HG03342 (cell line): ENCODE measurements at regions not wholly inside any gene's neighbourhood (a gene's known extent, or its start where the extent isn't known, plus 50 kb on each side); places are given as distances from the start of the nearest gene placed in this dataset.
"Not testable (repeated sequence)": the region's sequence is repeated elsewhere in the genome, so short reads cannot be mapped to it uniquely, and the experiment has no call there.

ENCODE experiments used
- ATAC-seq: cut with Tn5 transposase; IDR thresholded peaks from one replicate; pipeline ENCODE4 v1.9.1; 2021; ENCODE audit warnings: mild to moderate bottlenecking, moderate library complexity; ENCODE audit not compliant: unreplicated experiment

DNA sequence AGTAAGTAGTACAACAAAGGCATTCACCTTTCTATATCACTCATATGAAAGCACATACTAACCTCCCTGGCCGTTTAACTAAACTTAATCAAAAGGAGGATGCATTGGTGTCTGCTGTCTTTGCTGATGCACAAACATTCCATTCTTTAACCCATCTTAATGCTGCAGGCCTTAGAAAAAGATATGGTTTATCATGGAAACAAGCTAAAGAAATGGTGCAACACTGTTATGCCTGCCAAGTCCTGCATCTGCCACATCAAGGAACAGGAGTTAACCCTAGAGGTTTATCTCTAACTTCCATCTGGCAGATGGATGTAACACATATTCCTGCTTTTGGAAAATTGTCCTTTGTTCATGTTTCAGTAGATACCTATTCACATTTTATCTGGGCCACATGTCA, 296.5 kb upstream of the DKK2 start:
- not testable (repeated sequence) for ATAC-seq

DNA sequence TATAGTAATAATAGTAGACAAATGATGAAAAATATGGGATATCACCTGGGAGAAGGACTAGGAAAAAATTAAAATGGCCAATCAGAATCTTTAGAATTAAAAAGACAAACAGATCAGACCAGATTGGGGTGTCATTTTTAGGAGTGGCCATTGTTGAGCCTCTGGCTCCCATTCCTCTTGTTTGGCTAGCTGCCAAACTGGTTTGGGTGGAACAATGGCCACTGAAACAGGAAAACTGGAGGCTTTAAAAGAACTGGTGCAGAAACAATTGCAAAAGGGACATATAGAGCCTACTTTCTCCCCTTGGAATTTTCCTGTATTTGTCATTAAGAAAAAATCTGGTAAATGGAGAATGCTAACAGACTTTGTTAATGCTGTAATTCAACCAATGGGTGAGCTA, 294.8 kb upstream of the DKK2 start:
- no peak for ATAC-seq

DNA sequence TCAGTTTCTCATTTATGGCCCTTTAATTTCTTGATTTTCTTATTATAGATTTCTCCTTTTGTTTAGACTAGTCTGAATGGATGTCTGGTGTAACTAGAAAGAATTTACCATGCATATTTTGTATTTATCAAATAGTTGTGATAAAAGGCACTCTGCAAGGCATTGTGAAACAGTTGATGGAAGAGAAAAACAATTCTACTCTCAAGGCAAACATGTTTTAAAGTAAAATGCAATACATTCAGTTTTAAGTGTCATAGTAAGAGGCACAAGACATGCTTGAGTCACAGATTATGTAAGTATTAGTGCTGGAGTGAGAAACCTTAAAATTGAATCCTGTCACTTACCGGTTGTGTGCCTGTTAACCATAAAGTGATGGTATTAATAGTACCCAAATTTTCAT, 283.3 kb upstream of the DKK2 start:
- ATAC-seq, result no peak

DNA sequence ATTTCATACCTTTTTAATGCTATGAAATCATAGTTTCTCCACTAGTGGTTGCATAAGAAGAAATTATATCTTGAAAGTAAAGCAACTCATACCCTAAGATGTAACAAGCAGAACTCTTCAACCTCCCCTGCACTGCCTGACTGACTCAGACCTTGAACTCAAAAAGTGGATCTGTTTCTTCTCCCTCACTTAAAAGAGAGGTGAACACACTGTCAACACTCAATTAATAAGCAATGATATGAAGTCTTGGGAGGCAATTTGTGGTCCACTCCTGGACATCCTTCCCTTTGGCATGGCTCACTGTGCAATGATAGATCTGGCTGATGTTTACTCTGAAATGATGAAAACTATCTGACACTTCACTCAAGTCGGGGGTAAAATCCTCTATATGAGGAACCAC, 282.0 kb upstream of the DKK2 start:
- no peak for ATAC-seq

DNA sequence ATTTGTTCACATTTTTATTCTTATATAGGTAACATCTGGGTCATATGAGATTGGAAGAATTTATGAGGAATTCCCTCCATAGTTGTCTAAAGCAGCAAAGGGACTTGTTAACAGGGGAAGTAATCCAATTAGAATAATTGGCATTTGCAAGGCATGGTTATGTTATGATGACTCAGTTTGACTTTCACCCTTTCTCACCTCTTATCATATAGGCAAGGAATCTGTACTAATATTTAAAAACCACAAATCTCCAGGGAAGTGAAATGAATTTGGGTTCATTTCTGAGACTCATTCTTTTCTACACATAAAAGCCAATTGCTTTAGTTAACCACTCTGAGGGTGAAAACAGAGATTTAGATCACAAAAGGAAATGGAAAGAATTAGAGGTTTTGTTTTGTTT, 281.5 kb upstream of the DKK2 start:
- ATAC-seq, result no peak

DNA sequence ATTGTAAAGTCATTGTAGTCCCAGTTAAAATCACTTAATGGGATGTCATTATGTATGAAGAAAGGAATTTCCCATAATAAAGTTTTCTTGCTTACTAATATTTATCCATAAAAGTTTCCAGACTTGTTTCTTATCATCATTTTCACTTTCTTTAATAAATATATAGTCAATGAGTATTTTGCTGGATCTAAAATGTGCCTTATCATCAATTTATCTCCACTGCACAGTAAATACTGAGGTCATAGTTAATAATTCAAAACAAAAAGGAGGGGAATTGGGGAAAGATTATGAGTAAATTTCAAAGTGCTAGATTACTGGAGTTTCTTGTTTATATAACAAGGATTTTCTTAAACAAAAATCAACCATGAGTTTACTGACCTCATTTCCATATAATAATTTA, 279.5 kb upstream of the DKK2 start:
- ATAC-seq, result no peak

DNA sequence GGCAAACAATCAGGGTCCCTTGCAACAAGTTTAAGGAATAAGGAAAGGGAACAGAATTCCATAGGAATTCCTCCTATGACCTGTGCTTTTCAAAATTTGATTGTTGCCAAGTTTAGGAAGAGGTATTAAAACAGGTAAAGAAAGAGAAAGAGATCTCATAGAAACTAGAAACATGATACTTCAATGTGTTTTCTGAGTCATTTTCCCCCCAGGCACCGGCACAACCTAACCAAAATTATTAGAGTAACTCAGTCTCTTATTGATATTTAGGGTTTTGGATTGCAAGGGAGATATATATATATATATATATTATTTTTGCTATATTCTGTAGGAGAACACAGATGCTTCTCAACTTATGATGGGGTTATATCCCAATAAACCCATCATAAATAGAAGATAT, 278.0 kb upstream of the DKK2 start:
- no peak for ATAC-seq

DNA sequence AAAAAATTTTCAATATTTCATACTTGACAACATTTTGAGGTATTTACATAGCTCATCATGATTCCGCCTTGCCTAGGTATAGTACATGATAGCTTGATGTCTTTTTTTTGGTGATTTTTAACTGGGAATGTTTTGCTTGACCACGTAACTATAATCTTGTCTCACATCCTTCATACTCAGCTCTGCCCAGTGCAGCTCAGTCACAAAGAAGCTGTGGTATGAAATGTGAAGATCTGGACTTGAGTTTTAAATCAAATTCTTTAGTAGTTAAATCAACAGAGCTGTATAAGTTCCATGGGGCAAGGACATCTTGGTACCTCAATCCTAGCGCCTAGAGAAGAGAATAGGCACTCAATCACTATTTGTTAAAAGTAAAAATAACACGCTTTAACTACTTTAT, 276.3 kb upstream of the DKK2 start:
- no peak for ATAC-seq

DNA sequence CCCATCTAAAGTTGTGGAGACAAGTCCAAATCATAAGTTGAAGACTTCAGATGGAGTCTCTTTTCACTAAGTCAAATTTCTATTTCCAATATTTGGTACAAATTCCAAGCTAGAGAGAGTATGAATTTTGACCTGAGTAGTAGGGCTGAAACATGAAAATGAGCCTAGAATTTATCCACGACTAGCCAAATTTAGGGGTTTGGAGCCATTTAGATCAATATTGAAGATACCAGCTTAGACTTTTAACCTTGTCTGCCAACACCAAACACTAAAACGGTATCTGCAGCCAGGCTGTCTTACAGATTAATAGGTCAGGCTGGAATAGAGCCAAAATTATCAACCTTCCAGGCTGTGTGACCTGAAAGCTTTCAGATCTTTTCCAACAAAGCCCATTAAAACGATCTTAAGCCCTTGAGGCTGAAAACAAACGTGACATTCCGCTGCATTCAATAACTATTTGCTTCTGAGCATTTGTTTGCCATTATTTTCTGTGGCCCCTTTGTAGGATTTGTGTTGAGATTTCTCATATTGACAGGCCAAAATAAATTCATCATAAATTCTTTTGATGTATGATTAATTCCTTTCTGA, 268.7 kb upstream of the DKK2 start:
- ATAC-seq, result no peak

DNA sequence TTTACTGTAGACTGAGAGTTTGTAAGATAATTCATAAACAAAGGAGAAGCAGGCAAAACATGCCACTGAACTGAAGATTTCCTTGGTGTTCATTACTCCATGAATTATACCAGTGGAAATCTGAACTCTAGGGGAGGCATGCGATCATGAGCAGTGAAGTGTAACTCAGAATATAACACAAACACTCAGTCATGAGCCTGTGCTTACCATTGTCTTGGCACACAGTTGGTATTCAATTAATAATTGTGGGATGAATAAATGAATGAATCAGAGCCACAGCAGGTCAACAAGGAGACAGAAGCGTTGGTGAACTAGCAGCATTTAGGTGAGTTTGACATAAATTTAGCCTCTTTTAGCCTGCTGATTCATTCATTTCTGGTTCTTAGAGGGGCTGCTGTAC, 263.5 kb upstream of the DKK2 start:
- ATAC-seq, result no peak

DNA sequence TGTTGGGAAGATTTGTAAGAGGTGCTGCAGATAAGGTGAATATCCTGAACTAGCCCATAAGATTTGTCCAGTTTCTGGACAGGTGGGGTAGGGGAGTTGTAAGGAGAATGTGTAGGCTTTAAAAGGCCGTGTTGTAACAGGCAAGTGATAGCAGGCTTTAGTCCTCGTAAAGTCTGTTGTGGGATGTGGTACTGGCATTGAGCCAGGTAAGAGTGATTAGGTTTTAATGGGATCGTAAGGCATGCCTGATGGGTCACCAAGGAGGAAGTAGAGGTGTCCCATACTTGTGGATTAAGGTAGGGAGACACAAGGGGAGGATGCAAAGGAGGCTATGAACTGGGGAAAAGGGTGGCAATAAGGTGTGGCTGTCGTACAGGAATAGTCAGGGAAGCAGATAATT, 256.9 kb upstream of the DKK2 start:
- ATAC-seq, result no peak

DNA sequence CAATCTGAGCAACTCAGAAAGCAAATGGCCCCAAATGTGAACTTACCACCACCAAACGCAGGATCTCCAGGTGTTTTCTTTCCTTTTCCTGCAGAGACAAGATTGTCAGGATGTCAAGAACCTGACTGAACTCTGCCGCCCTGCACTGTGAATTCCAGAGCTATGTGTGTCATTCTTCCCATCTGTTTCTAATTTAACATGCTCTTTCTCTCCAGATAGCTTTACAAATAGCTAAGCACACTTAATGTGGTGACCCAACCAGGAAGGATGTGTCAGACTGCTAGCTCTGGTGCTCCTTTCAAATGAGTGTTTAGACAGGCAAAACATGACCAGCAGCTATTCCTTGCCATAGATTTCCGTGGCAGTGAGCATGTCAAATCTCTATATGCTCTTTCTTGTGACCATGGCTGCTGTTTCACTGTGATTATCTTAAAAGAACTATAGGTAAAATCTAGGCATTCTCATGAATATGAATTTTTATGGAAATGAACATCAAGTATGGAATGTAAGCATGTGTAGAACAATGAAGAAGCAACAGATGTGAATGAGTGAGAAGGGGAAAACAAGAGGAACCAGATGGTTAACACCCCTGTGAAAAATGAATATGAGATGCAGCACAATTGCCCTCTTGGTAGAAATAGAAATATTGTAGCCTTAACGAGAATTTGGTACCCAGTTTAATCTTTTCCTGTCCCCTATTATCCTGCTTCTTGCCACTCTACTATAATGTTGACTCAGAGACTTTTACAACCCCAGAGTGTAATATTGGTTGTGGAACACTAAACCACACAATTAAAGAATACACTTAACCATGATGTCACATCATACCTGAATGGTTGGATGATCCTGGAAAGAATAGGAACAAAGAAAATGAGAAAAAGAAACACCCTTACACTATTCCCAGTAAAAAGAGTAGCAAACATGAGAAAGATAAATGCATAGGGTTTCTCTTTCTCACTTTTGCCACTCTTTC, 247.8 kb upstream of the DKK2 start:
- ATAC-seq, result no peak

DNA sequence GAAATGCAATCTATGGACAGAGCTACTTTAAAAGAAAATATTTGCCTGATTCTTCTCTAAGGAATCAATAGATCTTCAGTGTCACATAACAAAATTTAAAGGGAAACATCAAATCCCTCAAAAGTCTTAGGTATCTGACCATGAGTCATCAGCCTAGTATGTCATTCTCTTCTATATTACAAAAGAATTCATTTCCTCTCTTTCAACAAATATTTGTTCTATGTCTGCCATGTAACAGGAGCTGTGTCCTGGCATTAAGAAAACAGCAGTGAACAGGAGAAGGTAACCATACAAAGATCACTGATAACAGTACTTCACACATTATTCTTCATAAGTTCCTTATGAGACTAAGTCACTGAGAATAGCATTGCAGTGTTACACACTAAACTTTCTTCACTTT, 243.6 kb upstream of the DKK2 start:
- no peak for ATAC-seq

DNA sequence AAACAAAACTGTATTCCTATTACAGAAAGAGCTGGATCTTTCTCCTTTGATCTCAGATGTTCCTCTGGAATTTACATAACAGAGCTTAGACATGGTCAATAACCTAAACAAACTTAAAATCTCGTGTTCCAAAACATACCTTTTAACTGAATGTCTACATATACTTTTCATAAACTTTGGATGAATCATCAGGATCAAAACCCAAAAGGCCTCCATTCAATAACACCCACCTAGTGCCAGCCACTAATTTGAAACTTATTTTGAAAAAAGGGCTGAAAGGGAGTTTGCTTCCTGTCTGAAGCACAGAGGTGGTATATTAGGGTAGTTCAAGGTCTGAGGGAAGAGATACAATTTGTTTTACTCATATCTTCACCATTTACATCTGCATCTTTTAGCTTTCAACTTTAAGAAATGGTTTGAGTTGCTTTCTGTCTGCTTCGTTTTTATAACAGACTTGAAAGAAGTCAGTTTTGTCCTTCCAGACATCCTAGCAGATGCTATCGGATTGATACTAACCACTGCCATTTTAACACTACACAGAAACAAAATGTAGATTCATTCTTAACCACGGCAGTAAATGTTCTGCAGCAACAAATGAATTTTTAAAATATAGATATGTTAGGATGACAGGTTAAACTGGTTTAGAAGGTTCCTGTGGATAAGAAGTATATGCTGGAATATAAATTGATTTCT, 242.8 kb upstream of the DKK2 start:
- no peak for ATAC-seq

DNA sequence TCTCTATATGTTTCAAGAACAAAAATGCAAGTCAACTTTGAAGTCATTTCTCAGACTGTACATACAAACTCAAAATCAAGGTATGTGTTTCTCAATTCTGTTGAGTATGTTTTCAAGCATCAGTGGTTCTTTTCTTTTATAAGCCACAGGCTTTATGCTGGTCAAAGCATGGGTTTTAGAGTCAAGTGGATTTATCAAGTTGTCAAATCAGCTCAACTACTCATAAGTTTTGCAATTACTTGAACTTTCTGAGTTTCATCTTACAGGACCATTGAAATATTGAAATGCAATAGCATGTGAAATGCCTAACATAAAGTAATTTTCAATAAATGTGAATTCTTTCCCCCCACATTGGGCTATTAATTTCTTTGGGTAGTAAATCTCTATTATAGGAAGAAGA, 239.9 kb upstream of the DKK2 start:
- no peak for ATAC-seq

DNA sequence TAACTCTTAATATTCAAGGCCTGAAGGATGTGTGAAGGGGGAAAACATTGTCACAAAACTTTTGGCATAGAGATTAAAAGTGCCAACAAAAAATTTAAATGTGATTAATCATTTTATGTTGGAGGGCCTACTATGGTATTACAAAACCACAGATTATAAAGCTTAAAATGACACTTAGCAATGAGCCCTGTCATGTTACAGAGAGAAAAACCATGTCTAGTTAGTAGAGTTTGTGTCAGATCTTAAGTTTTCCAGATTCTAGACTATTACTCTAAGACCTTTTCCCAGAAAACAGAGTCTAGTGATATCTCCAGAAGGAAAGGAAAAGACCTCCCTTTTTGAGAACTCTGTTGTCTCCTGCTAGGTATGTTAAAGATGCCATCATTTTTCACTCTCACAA, 239.1 kb upstream of the DKK2 start:
- no peak for ATAC-seq

DNA sequence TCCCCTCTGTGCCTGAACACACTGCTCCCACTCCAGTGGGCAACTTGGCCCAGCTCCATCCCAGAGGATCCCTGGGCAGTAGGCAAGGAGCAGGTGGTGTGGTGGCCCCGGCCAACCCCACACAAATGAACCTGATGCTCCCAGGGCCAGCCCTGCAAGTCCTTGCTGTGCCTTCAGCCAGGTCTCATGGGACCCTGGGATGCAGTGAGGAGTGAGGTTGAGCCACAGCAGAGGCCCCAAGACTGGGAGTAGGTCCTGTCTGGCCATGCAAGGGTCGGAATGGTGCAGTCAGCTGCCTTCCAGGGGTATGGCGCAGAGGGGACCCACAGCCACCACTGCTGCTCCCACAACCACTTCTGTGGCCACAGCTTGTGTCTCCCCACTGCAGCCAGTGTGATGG, 234.5 kb upstream of the DKK2 start:
- no peak for ATAC-seq

DNA sequence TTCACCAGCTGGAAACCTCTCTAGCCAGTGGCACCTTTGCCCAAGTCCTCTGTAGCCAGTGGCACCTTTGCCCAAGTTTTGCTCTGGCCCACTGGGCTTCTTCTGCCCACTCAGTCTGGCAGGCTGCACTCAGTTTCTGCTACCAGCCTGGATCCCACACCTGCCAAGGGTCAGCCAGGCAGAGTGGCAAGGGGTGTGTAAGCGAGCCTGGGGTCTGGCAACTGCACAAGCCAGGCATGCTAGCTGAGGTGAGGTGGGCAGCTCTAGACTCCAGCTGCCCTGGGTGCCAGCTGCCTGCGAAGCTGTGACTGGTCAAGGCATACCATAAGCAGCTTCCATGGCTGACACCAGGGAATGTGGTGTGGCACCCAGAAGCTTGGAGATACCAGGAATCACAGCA, 233.1 kb upstream of the DKK2 start:
- no peak for ATAC-seq

DNA sequence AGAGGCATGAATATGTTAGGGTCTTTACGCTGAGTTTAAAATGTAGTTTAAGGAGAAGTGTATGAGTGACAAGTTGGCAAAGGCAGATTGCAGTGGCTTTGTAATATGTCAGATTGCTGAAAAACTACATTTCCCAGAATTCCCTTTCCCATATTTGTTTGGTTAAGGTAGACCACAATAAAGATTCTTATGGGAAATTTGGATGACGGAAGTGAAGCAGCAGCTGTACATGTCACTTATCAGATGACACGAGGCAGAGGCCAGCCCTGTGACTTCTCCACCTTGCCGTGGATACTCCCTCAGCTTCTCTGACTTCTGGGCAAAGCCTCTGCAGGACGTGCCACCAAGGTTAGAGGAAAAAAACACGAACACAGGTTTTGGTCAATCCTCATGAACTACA, 229.7 kb upstream of the DKK2 start:
- no peak for ATAC-seq

DNA sequence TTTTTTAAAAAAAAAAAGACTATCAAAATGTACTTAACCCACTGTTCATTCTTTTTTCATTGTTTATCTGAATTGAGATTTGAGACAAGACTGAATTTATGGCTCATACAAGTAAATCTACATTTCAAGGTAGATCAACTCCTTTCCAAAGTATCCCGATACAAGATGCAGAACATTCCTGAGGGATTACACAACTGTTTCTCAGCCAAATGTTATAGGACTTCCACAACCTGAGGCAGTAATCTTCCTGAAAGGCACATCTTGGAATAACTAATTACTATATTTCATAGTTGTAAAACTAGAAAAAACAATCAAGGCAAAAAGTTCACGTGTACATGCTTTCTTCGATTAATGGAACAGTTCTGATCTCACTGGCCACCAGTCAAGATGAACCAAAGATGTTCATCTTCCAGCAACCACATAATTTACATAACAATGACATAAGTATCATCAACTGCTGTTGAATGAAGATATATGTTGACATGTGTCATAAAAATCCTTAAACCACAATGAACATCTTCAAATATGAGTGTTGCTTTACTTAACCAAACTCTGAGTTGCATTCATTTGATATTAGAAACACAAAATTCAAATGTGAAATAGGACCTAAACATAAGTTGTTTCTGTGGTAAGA, 225.2 kb upstream of the DKK2 start:
- ATAC-seq, result no peak

DNA sequence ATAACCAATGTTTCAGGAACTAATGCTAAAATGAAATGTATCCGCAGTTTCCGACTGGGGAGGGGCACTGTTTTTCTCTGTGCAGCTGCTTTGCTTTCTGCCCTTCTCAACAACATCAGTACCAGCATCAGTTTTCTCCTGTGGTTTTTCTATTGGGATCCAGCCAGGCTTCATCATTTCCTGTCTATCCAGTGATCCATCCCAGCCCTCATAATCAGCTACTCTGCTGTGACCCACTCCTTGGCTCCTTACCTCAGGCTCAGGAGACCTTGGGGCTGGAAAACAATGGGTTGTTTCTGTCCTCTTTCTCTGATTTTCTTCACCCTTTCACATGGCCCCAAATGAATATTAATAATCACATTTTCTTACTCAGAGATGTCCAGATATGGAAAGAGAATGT, 222.2 kb upstream of the DKK2 start:
- no peak for ATAC-seq

DNA sequence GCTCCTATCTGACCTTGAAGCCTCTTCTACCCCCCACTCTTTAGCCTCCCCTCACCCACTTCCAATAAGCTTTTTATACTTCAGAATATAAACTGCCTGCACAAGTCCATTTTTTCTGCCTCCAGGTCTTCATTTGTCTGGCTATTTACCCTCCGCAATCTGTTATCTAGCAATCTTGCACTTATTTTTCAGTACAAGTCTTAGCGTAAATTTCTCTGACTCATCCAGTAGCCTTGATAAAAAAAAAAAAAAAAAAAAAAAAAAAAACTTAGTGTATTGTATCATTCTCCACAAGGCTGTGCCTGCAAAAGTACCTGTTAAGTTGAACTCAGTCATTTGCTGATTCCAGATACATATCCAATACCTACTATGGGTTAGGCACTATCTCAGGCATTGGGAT, 219.5 kb upstream of the DKK2 start:
- ATAC-seq, result no peak
